ENCODE measurements at regions not wholly inside any gene's neighbourhood (a gene's known extent, or its start where the extent isn't known, plus 50 kb on each side); places are given as distances from the start of the nearest gene placed in this dataset.

GRCh38 chr2:105554235-105554634 lies 155.4 kb upstream of the FHL2 start:
- Histone ChIP-seq H3K4me3 (ENCODE audit: low read length) (no peak overlapping the region), H3K27me3 (ENCODE audit: control insufficient read depth, low read length) (0 out of 2 replicates have a peak, but pooled peaks cover 2% of the 10 kb centered on the region)

GRCh38 chr2:105553538-105554196 lies 154.8 kb upstream of the FHL2 start:
- no peaks in the 10 kb centered on the region for H3K36me3 ChIP-seq (ENCODE audit: control insufficient read depth, low read length)
- H4K20me1 ChIP-seq (ENCODE audit: control insufficient read depth, insufficient read depth, low read depth, low read length), result no peaks in the 10 kb centered on the region
- no peaks in the 10 kb centered on the region for H3K4me1 ChIP-seq (ENCODE audit: control insufficient read depth, low read length)
- H3K9me2 ChIP-seq (replicated peaks; ENCODE audit: control insufficient read depth, low read length), result no peaks in the 10 kb centered on the region
- no peaks in the 10 kb centered on the region for H3K27me3 ChIP-seq (ENCODE audit: control insufficient read depth, low read length)
- H3K9me3 ChIP-seq (ENCODE audit: control insufficient read depth, insufficient read depth, low read length), result no peaks in the 10 kb centered on the region
- H3K27ac ChIP-seq (ENCODE audit: low read depth, low read length), result no peak overlapping the region
- no peak overlapping the region for H3K4me3 ChIP-seq (ENCODE audit: low read length)
- no peaks in the 10 kb centered on the region for H3F3A ChIP-seq (ENCODE audit: control insufficient read depth, insufficient read depth)
- no peaks in the 10 kb centered on the region for H3K79me2 ChIP-seq (ENCODE audit: control insufficient read depth, low read length)
- no peak overlapping the region for H3K4me2 ChIP-seq (ENCODE audit: low read length)
- TF ChIP-seq EZH2phosphoT487 (IDR thresholded peaks at IDR 0.05; ENCODE audit: borderline replicate concordance, low read length) (no peak), CTCF (IDR thresholded peaks at IDR 0.05; ENCODE audit: low read depth, low read length, poor library complexity, severe bottlenecking) (no peak)

More at GRCh38 chr2:105554235-105554634, 155.4 kb upstream of the FHL2 start:
- Histone ChIP-seq H4K20me1 (ENCODE audit: control insufficient read depth, insufficient read depth, low read depth, low read length) (no peaks in the 10 kb centered on the region), H3K4me2 (ENCODE audit: low read length) (no peak overlapping the region), H3K36me3 (ENCODE audit: control insufficient read depth, low read length) (no peaks in the 10 kb centered on the region), H3K27ac (ENCODE audit: low read depth, low read length) (no peak overlapping the region), H3K9me2 (replicated peaks; ENCODE audit: control insufficient read depth, low read length) (no peaks in the 10 kb centered on the region), H3K4me1 (ENCODE audit: control insufficient read depth, low read length) (no peaks in the 10 kb centered on the region), H3K79me2 (ENCODE audit: control insufficient read depth, low read length) (no peaks in the 10 kb centered on the region), H3F3A (ENCODE audit: control insufficient read depth, insufficient read depth) (no peaks in the 10 kb centered on the region), H3K9me3 (ENCODE audit: control insufficient read depth, insufficient read depth, low read length) (no peaks in the 10 kb centered on the region)
- TF ChIP-seq CTCF (IDR thresholded peaks at IDR 0.05; ENCODE audit: low read depth, low read length, poor library complexity, severe bottlenecking), result no peak
- no peak for TF ChIP-seq EZH2phosphoT487 (IDR thresholded peaks at IDR 0.05; ENCODE audit: borderline replicate concordance, low read length)

GRCh38 chr2:105546628-105546974 lies 147.8 kb upstream of the FHL2 start:
- Histone ChIP-seq H3K9me3 (ENCODE audit: control insufficient read depth, insufficient read depth, low read length) (no peaks in the 10 kb centered on the region), H3K4me1 (ENCODE audit: control insufficient read depth, low read length) (no peaks in the 10 kb centered on the region), H3K4me3 (ENCODE audit: low read length) (no peak overlapping the region), H3F3A (ENCODE audit: control insufficient read depth, insufficient read depth) (no peaks in the 10 kb centered on the region), H3K79me2 (ENCODE audit: control insufficient read depth, low read length) (no peaks in the 10 kb centered on the region), H3K4me2 (ENCODE audit: low read length) (no peak overlapping the region), H3K27ac (ENCODE audit: low read depth, low read length) (no peak overlapping the region), H4K20me1 (ENCODE audit: control insufficient read depth, insufficient read depth, low read depth, low read length) (no peaks in the 10 kb centered on the region), H3K36me3 (ENCODE audit: control insufficient read depth, low read length) (no peaks in the 10 kb centered on the region), H3K27me3 (ENCODE audit: control insufficient read depth, low read length) (no peaks in the 10 kb centered on the region), H3K9me2 (replicated peaks; ENCODE audit: control insufficient read depth, low read length) (no peaks in the 10 kb centered on the region)
- TF ChIP-seq CTCF (IDR thresholded peaks at IDR 0.05; ENCODE audit: low read depth, low read length, poor library complexity, severe bottlenecking) (no peak), EZH2phosphoT487 (IDR thresholded peaks at IDR 0.05; ENCODE audit: borderline replicate concordance, low read length) (no peak)

Measured in DOHH2 (cell line).